SK-N-SH (cell line): ENCODE measurements at regions not wholly inside any gene's neighbourhood (a gene's known extent, or its start where the extent isn't known, plus 50 kb on each side); places are given as distances from the start of the nearest gene placed in this dataset.

Experiments
- CTCF ChIP-seq: fragments of 200-600 bp; sonication (generic); IDR thresholded peaks from 2 replicates; pipeline ENCODE4 v1.6.1; 2017; ENCODE audit warnings: antibody characterized with exemption, mild to moderate bottlenecking, moderate library complexity
- NRF1 ChIP-seq: IDR thresholded peaks from 2 replicates; pipeline ENCODE4 v1.6.1; 2012; ENCODE audit warnings: low read depth, mild to moderate bottlenecking, low read length
- TEAD4 ChIP-seq: IDR thresholded peaks from 2 replicates; pipeline ENCODE4 v1.4.0; 2012; ENCODE audit warnings: mild to moderate bottlenecking, borderline replicate concordance; ENCODE audit not compliant: insufficient read depth
- ZBTB33 ChIP-seq: IDR thresholded peaks from 2 replicates; pipeline ENCODE4 v1.4.0; 2012; ENCODE audit warnings: low read depth, borderline replicate concordance

- TF ChIP-seq CTCF, result no peak
- TF ChIP-seq NRF1, result no peak
- no peak for TF ChIP-seq ZBTB33
- TF ChIP-seq TEAD4, result no peak
These were observed 50.8 kb upstream of the SYN2 start for GRCh38 chr3:11953350-11953749.
